Nephron (organoid): ENCODE measurements at regions not wholly inside any gene's neighbourhood (a gene's known extent, or its start where the extent isn't known, plus 50 kb on each side); places are given as distances from the start of the nearest gene placed in this dataset.

Experiments used
- H3K27ac Mint-ChIP-seq, 3 experiments: 2 replicates each; pipeline ENCODE4 v1.8.0; 2020; ENCODE audit warnings: mixed read lengths in 3 of 3, mild to moderate bottlenecking in 2 of 3, moderate library complexity in 1 of 3
- H3K27me3 Mint-ChIP-seq: 2 replicates; pipeline ENCODE4 v1.8.0; 2021; ENCODE audit warnings: low read depth, mild to moderate bottlenecking, moderate library complexity, mixed read lengths
- H3K36me3 Mint-ChIP-seq: 2 replicates; pipeline ENCODE4 v1.8.0; 2020; ENCODE audit warnings: low read depth, mixed read lengths
- H3K4me1 Mint-ChIP-seq: 2 replicates; pipeline ENCODE4 v1.8.0; 2020; ENCODE audit warnings: mixed read lengths
- H3K4me3 Mint-ChIP-seq, 3 experiments: 2 replicates each; pipeline ENCODE4 v1.8.0; 2020; ENCODE audit warnings: mild to moderate bottlenecking in 3 of 3, mixed read lengths in 3 of 3, moderate library complexity in 2 of 3
- H3K9me3 Mint-ChIP-seq: 2 replicates; pipeline ENCODE4 v1.8.0; 2020; ENCODE audit warnings: mixed read lengths
- CTCF ChIP-seq, 3 experiments: fragments of 200-600 bp; sonication (generic); IDR thresholded peaks; one replicate each; pipeline ENCODE4 v1.5.0; 2021; ENCODE audit warnings: antibody characterized with exemption in 3 of 3; ENCODE audit not compliant: unreplicated experiment in 3 of 3

- H3K4me1 Mint-ChIP-seq = peaks cover 12% of the 10 kb centered on the region
- no peak overlapping the region for H3K27ac Mint-ChIP-seq
- TF ChIP-seq CTCF (IDR thresholded peaks at IDR 0.05; ENCODE audit: unreplicated experiment in 3 of 3) = no peak
- no peak overlapping the region for H3K4me3 Mint-ChIP-seq
- H3K9me3 Mint-ChIP-seq = no peaks in the 10 kb centered on the region
- H3K27me3 Mint-ChIP-seq = no peaks in the 10 kb centered on the region
- H3K36me3 Mint-ChIP-seq = no peaks in the 10 kb centered on the region
Measured at GRCh38 chr13:89281331-89281730, 1610.2 kb downstream of the SLITRK5 start.

GRCh38 chr13:89282241-89282640, 1611.1 kb downstream of the SLITRK5 start:
- Mint-ChIP-seq H3K4me1 (peaks cover 12% of the 10 kb centered on the region), H3K36me3 (no peaks in the 10 kb centered on the region)

GRCh38 chr13:89287381-89287780, 1616.2 kb downstream of the SLITRK5 start:
- Mint-ChIP-seq H3K9me3 (peaks cover 12% of the 10 kb centered on the region), H3K27me3 (no peaks in the 10 kb centered on the region), H3K4me3 (no peak overlapping the region), H3K4me1 (no peaks in the 10 kb centered on the region), H3K36me3 (no peaks in the 10 kb centered on the region), H3K27ac (no peak overlapping the region)
- no peak for TF ChIP-seq CTCF (IDR thresholded peaks at IDR 0.05; ENCODE audit: unreplicated experiment in 3 of 3)

More at GRCh38 chr13:89282241-89282640, 1611.1 kb downstream of the SLITRK5 start:
- Mint-ChIP-seq H3K27me3 (no peaks in the 10 kb centered on the region), H3K27ac (no peak overlapping the region), H3K4me3 (no peak overlapping the region), H3K9me3 (peaks cover 3% of the 10 kb centered on the region)
- TF ChIP-seq CTCF (IDR thresholded peaks at IDR 0.05; ENCODE audit: unreplicated experiment in 3 of 3) = no peak

GRCh38 chr13:89294115-89294867, 1623.1 kb downstream of the SLITRK5 start:
- Mint-ChIP-seq H3K4me3 (no peak overlapping the region), H3K36me3 (no peaks in the 10 kb centered on the region), H3K27me3 (no peaks in the 10 kb centered on the region), H3K9me3 (peaks cover 6% of the 10 kb centered on the region), H3K4me1 (no peaks in the 10 kb centered on the region), H3K27ac (no peak overlapping the region)
- TF ChIP-seq CTCF (IDR thresholded peaks at IDR 0.05; ENCODE audit: unreplicated experiment in 3 of 3) = no peak

- Mint-ChIP-seq H3K27me3 (no peaks in the 10 kb centered on the region), H3K9me3 (no peaks in the 10 kb centered on the region), H3K27ac (no peak overlapping the region), H3K36me3 (no peaks in the 10 kb centered on the region), H3K4me1 (no peaks in the 10 kb centered on the region), H3K4me3 (no peak overlapping the region)
- no peak for TF ChIP-seq CTCF (IDR thresholded peaks at IDR 0.05; ENCODE audit: unreplicated experiment in 3 of 3)
Measured at GRCh38 chr13:89307278-89307677, 1636.1 kb downstream of the SLITRK5 start.
